Right lobe of liver (tissue), 6 donors: ENCODE measurements at regions not wholly inside any gene's neighbourhood (a gene's known extent, or its start where the extent isn't known, plus 50 kb on each side); places are given as distances from the start of the nearest gene placed in this dataset.

ENCODE experiments used
- ATAC-seq, 4 donors: fragments of 200-7000 bp; cut with Tn5 transposase; one replicate each; pipeline ENCODE4 v1.9.1; 2020; ENCODE audit warnings: mild to moderate bottlenecking in 4 of 4, moderate library complexity in 4 of 4
- DNase-seq, 3 donors: peaks; one replicate each; pipeline ENCODE4 v3.0.0-alpha.2; 2020
- H3K27ac ChIP-seq, 3 donors: fragments of 200-600 bp; one replicate each; pipeline ENCODE4 v1.8.0; 2022
- H3K27me3 ChIP-seq, 2 donors: fragments of 200-600 bp; one replicate each; pipeline ENCODE4 v1.8.0; 2022
- H3K36me3 ChIP-seq, 4 donors: fragments of 200-600 bp; sonication (generic) in 1 of 4; one replicate each; pipeline versions ENCODE4 v1.5.1 to v1.8.0; 2017 to 2022; ENCODE audit warnings: control low read depth in 1 of 4
- H3K4me1 ChIP-seq, 4 donors: fragments of 200-600 bp; sonication (generic) in 1 of 4; one replicate each; pipeline versions ENCODE4 v1.5.1 to v1.8.0; 2017 to 2022; ENCODE audit warnings: control low read depth in 1 of 4
- H3K4me3 ChIP-seq, 3 donors: fragments of 200-600 bp; one replicate each; pipeline ENCODE4 v1.8.0; 2022
- H3K9me3 ChIP-seq, 4 donors: fragments of 200-600 bp; sonication (generic) in 1 of 4; one replicate each; pipeline versions ENCODE4 v1.5.1 to v1.8.0; 2017 to 2022; ENCODE audit warnings: control low read depth in 1 of 4
- CTCF ChIP-seq, 4 donors: fragments of 200-600 bp in 3 of 4; fragments of 450-650 bp in 1 of 4; IDR thresholded peaks; one replicate each; pipeline versions ENCODE4 v1.5.1 to v1.8.0; 2016 to 2022; ENCODE audit warnings: antibody characterized with exemption in 4 of 4, mild to moderate bottlenecking in 2 of 4
- POLR2A ChIP-seq: fragments of 450-650 bp; IDR thresholded peaks from one replicate; pipeline ENCODE4 v1.6.1; 2017; ENCODE audit warnings: antibody characterized with exemption, mild to moderate bottlenecking
- WGBS: methylation state at CpG from one replicate; pipeline ENCODE4 v1.1.6; 2018; ENCODE audit warnings: low coverage, low lambda C conversion rate; ENCODE audit not compliant: insufficient coverage; ENCODE audit errors: missing lambda C conversion rate; 5-methylcytosine and 5-hydroxymethylcytosine counted together
- intact Hi-C, 2 donors: fragments of 100-400 bp; cut with DNase I; formaldehyde crosslinking; loops; one replicate each; pipeline versions ENCODE4 v1.11.2 to v1.14.1; 2022
- donor health status: DM: no; HTN: yes; CAD: no.
- donor health status: DM: no; HTN: no; CAD: no.
- donor health status: DM: no; HTN: no; CAD: no.
- donor health status: DM: no; HTN: yes; CAD: no.
- donor health status: DM: no; HTN: yes; CAD: no.

- no peaks in the 10 kb centered on the region for H3K36me3 ChIP-seq
- H3K4me3 ChIP-seq = no peak overlapping the region
- 48% methylated on average over 8 of the region's 8 CpGs for WGBS
- H3K4me1 ChIP-seq = no peaks in the 10 kb centered on the region
- H3K27me3 ChIP-seq = no peaks in the 10 kb centered on the region
- ATAC-seq = no peak
- TF ChIP-seq CTCF (IDR thresholded peaks at IDR 0.05) (no peak), POLR2A (no peak)
- intact Hi-C loops = no loop called here
- H3K9me3 ChIP-seq = no peaks in the 10 kb centered on the region
- H3K27ac ChIP-seq = no peak overlapping the region
- DNase-seq = no peak
These were observed 330.1 kb downstream of the TDRD15 start for GRCh38 chr2:21453723-21454450.

GRCh38 chr2:21454839-21455238 lies 331.1 kb downstream of the TDRD15 start:
- Histone ChIP-seq H3K9me3 (no peaks in the 10 kb centered on the region), H3K36me3 (no peaks in the 10 kb centered on the region), H3K4me3 (no peak overlapping the region), H3K27ac (no peak overlapping the region), H3K4me1 (no peaks in the 10 kb centered on the region), H3K27me3 (no peaks in the 10 kb centered on the region)
- DNase-seq = no peak
- 48% methylated on average over 2 of the region's 2 CpGs for WGBS
- ATAC-seq = no peak
- intact Hi-C loops = no loop called here
- TF ChIP-seq POLR2A (no peak), CTCF (IDR thresholded peaks at IDR 0.05) (no peak)

GRCh38 chr2:21461754-21462240 lies 338.0 kb downstream of the TDRD15 start:
- DNase-seq (no peak), ATAC-seq (no peak)
- Histone ChIP-seq H3K27me3 (no peaks in the 10 kb centered on the region), H3K27ac (no peak overlapping the region), H3K4me1 (peaks cover 0 to 4% (median 0%) of the 10 kb centered on the region in 4 donors), H3K9me3 (no peaks in the 10 kb centered on the region), H3K4me3 (no peak overlapping the region), H3K36me3 (no peaks in the 10 kb centered on the region)
- no peak for TF ChIP-seq CTCF (IDR thresholded peaks at IDR 0.05)
- TF ChIP-seq POLR2A = no peak
- 60% methylated on average over 2 of the region's 3 CpGs for WGBS
- intact Hi-C loops = no loop called here

GRCh38 chr2:21466341-21466927 lies 342.7 kb downstream of the TDRD15 start:
- 27% methylated on average over 1 of the region's 1 CpG for WGBS
- DNase-seq = no peak

More at GRCh38 chr2:21466341-21466927, 342.7 kb downstream of the TDRD15 start:
- Histone ChIP-seq H3K9me3 (no peaks in the 10 kb centered on the region), H3K4me3 (no peak overlapping the region), H3K27ac (no peak overlapping the region), H3K4me1 (peaks cover 0 to 4% (median 0%) of the 10 kb centered on the region in 4 donors), H3K27me3 (no peaks in the 10 kb centered on the region), H3K36me3 (no peaks in the 10 kb centered on the region)
- intact Hi-C loops = no loop called here
- TF ChIP-seq POLR2A = no peak
- TF ChIP-seq CTCF (IDR thresholded peaks at IDR 0.05) = no peak
- no peak for ATAC-seq
